Neural progenitor cell (in vitro differentiated cells): ENCODE measurements at regions not wholly inside any gene's neighbourhood (a gene's known extent, or its start where the extent isn't known, plus 50 kb on each side); places are given as distances from the start of the nearest gene placed in this dataset.

Experiments used
- DNase-seq: peaks from one replicate; pipeline ENCODE4 v3.0.0-alpha.2; 2016; ENCODE audit warnings: low spot score
- H2AFZ ChIP-seq: fragments of 200-600 bp; sonication (generic); replicated peaks from 2 replicates; pipeline ENCODE4 v1.6.1; 2016; ENCODE audit warnings: antibody characterized with exemption
- H3F3A ChIP-seq: fragments of 200-600 bp; sonication (generic); 2 replicates; pipeline ENCODE4 v1.6.1; 2016; ENCODE audit warnings: antibody characterized with exemption, low read depth
- H3K27ac ChIP-seq: fragments of 200-600 bp; sonication (generic); 2 replicates; pipeline ENCODE4 v1.5.1; 2016; ENCODE audit warnings: mild to moderate bottlenecking
- H3K27me3 ChIP-seq: fragments of 200-600 bp; sonication (generic); 2 replicates; pipeline ENCODE4 v1.6.1; 2016; ENCODE audit warnings: mild to moderate bottlenecking, moderate library complexity
- H3K36me3 ChIP-seq: fragments of 200-600 bp; sonication (generic); 2 replicates; pipeline ENCODE4 v1.5.1; 2016
- H3K4me1 ChIP-seq: fragments of 200-600 bp; sonication (generic); 2 replicates; pipeline ENCODE4 v1.6.1; 2016; ENCODE audit warnings: mixed run types
- H3K4me2 ChIP-seq: fragments of 200-600 bp; sonication (generic); 2 replicates; pipeline ENCODE4 v1.6.1; 2016
- H3K4me3 ChIP-seq: fragments of 200-600 bp; sonication (generic); 2 replicates; pipeline ENCODE4 v1.5.1; 2016
- H3K79me2 ChIP-seq: fragments of 200-600 bp; sonication (generic); 2 replicates; pipeline ENCODE4 v1.6.1; 2016; ENCODE audit warnings: low read depth
- H3K9ac ChIP-seq: fragments of 200-600 bp; sonication (generic); 2 replicates; pipeline ENCODE4 v1.6.1; 2016
- H3K9me3 ChIP-seq: fragments of 200-600 bp; sonication (generic); 2 replicates; pipeline ENCODE4 v1.5.1; 2016; ENCODE audit warnings: low read depth
- H4K20me1 ChIP-seq: fragments of 200-600 bp; sonication (generic); 2 replicates; pipeline ENCODE4 v1.6.1; 2016; ENCODE audit warnings: low read depth
- H3K27ac Mint-ChIP-seq: 3 replicates; pipeline ENCODE4 v1.8.0; 2021; ENCODE audit warnings: mixed read lengths
- H3K27me3 Mint-ChIP-seq: 2 replicates; pipeline ENCODE4 v1.8.0; 2022; ENCODE audit warnings: low read depth, mild to moderate bottlenecking, inconsistent platforms, moderate library complexity, mixed read lengths; ENCODE audit not compliant: insufficient read depth
- H3K36me3 Mint-ChIP-seq: 3 replicates; pipeline ENCODE4 v1.8.0; 2021; ENCODE audit warnings: mixed read lengths
- H3K4me1 Mint-ChIP-seq: 3 replicates; pipeline ENCODE4 v1.8.0; 2021; ENCODE audit warnings: mixed read lengths
- H3K4me3 Mint-ChIP-seq: 3 replicates; pipeline ENCODE4 v1.8.0; 2021; ENCODE audit warnings: mild to moderate bottlenecking, moderate library complexity, mixed read lengths
- H3K9me3 Mint-ChIP-seq: 3 replicates; pipeline ENCODE4 v1.8.0; 2020; ENCODE audit warnings: mixed read lengths
- EZH2 ChIP-seq: fragments of 200-600 bp; sonication (generic); IDR thresholded peaks from 2 replicates; pipeline ENCODE4 v1.6.1; 2017; ENCODE audit warnings: antibody characterized with exemption, mild to moderate bottlenecking, moderate library complexity
- EZH2phosphoT487 ChIP-seq: fragments of 200-600 bp; sonication (generic); IDR thresholded peaks from 2 replicates; pipeline ENCODE4 v1.6.1; 2017; ENCODE audit warnings: antibody characterized with exemption
- TF ChIP-seq, protein P1 (sequence below): fragments of 200-600 bp; sonication (generic); IDR thresholded peaks from 2 replicates; pipeline ENCODE4 v1.5.1; 2017; ENCODE audit warnings: antibody characterized with exemption, mild to moderate bottlenecking

DNA sequence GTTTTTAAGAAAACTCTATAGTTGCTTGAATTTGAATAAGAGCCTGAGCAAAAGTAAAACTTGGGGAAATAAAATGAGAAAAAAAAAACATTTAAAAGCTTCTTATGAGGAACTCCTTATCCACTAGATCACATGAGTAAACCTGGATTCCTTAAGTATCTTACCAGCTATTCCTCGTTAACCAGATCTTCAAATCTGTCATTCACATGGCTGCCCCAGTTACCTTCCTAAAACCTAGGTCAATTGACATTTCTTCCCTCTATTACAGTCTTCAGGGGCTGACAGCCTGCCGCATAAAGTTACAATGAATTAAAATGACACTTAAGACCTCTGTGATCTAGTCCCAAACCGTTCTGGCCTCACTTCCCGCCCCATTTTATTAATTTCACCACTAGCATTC is 583.6 kb downstream of the NR2F2 start:
- Histone ChIP-seq H3K27me3 (no peaks in the 10 kb centered on the region), H3K9me3 (peaks cover 10% of the 10 kb centered on the region), H3K4me1 (no peaks in the 10 kb centered on the region), H3F3A (no peaks in the 10 kb centered on the region), H3K79me2 (no peaks in the 10 kb centered on the region), H4K20me1 (no peaks in the 10 kb centered on the region), H3K36me3 (peaks cover 8% of the 10 kb centered on the region), H3K4me3 (no peak overlapping the region), H3K9ac (no peak overlapping the region), H3K27ac (no peak overlapping the region), H3K4me2 (no peak overlapping the region), H2AFZ (no peak overlapping the region)
- H3K27ac Mint-ChIP-seq: no peak overlapping the region
- no peak for TF ChIP-seq EZH2phosphoT487
- no peak for TF ChIP-seq EZH2
- TF ChIP-seq, protein P1, sequence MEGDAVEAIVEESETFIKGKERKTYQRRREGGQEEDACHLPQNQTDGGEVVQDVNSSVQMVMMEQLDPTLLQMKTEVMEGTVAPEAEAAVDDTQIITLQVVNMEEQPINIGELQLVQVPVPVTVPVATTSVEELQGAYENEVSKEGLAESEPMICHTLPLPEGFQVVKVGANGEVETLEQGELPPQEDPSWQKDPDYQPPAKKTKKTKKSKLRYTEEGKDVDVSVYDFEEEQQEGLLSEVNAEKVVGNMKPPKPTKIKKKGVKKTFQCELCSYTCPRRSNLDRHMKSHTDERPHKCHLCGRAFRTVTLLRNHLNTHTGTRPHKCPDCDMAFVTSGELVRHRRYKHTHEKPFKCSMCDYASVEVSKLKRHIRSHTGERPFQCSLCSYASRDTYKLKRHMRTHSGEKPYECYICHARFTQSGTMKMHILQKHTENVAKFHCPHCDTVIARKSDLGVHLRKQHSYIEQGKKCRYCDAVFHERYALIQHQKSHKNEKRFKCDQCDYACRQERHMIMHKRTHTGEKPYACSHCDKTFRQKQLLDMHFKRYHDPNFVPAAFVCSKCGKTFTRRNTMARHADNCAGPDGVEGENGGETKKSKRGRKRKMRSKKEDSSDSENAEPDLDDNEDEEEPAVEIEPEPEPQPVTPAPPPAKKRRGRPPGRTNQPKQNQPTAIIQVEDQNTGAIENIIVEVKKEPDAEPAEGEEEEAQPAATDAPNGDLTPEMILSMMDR: no peak
- peak; percentile 16 for DNase-seq
- peaks cover 31% of the 10 kb centered on the region for H3K9me3 Mint-ChIP-seq
- no peaks in the 10 kb centered on the region for H3K4me1 Mint-ChIP-seq
- H3K36me3 Mint-ChIP-seq: peaks cover 6% of the 10 kb centered on the region
- peaks cover 11% of the 10 kb centered on the region for H3K27me3 Mint-ChIP-seq
- no peak overlapping the region for H3K4me3 Mint-ChIP-seq

DNA sequence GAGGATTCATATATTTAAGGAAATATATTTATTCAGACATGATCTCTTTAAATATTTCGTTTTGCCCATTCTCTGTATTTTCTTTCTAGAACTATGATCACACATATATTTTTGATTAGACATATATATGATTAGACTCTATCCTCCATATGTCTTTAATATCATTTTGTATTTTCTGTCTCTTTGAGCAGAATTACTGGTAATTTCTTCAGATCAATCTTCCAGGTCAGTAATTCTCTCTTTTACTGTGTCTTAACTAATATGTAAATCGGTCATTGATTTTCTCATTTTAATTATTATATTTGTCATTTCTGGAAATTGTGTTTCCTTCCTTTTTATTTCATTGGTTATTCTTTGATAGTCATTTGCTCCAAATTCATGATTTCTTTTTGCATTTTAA is 586.2 kb downstream of the NR2F2 start:
- Histone ChIP-seq H2AFZ (no peak overlapping the region), H3K4me1 (no peaks in the 10 kb centered on the region), H3K4me3 (no peak overlapping the region), H3K79me2 (no peaks in the 10 kb centered on the region), H3K4me2 (no peak overlapping the region), H4K20me1 (no peaks in the 10 kb centered on the region), H3F3A (no peaks in the 10 kb centered on the region), H3K9ac (no peak overlapping the region), H3K36me3 (peaks cover 8% of the 10 kb centered on the region), H3K27ac (no peak overlapping the region), H3K27me3 (no peaks in the 10 kb centered on the region), H3K9me3 (peaks cover 10% of the 10 kb centered on the region)
- Mint-ChIP-seq H3K4me3 (no peak overlapping the region), H3K9me3 (peaks cover 34% of the 10 kb centered on the region), H3K36me3 (peaks cover 6% of the 10 kb centered on the region), H3K4me1 (no peaks in the 10 kb centered on the region), H3K27me3 (peaks cover 11% of the 10 kb centered on the region), H3K27ac (no peak overlapping the region)
- TF ChIP-seq EZH2 (no peak), EZH2phosphoT487 (no peak)
- TF ChIP-seq, protein P1: no peak
- no peak for DNase-seq

DNA sequence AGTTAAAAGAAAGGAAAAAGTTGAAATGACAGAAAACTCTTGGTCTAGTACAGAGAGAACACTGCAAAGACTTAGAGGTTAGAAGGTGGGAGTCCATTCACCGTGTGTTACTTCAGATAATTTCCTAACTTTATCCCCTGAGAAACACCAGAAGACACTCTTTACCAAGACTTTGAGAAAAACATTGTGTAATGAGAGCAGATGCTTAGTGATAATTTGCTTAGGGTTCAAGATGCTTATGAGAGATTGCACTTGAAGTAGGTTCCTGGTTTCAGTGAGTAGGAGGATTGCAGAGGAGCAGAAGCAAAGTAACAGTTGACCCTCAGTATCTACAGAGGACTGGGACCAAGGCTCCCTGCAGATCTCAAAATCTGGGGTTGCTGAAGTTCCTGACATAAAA is 594.1 kb downstream of the NR2F2 start:
- Histone ChIP-seq H3K36me3 (no peaks in the 10 kb centered on the region), H3K9ac (no peak overlapping the region), H4K20me1 (no peaks in the 10 kb centered on the region), H3K4me1 (no peaks in the 10 kb centered on the region), H2AFZ (no peak overlapping the region), H3F3A (no peaks in the 10 kb centered on the region), H3K9me3 (no peaks in the 10 kb centered on the region), H3K79me2 (no peaks in the 10 kb centered on the region), H3K4me3 (no peak overlapping the region), H3K27me3 (no peaks in the 10 kb centered on the region), H3K4me2 (no peak overlapping the region), H3K27ac (no peak overlapping the region)
- Mint-ChIP-seq H3K4me1 (no peaks in the 10 kb centered on the region), H3K27me3 (no peaks in the 10 kb centered on the region), H3K27ac (no peak overlapping the region), H3K36me3 (no peaks in the 10 kb centered on the region), H3K4me3 (no peak overlapping the region), H3K9me3 (peaks cover 3% of the 10 kb centered on the region)
- DNase-seq: no peak
- TF ChIP-seq, protein P1: no peak
- TF ChIP-seq EZH2: no peak
- no peak for TF ChIP-seq EZH2phosphoT487
